GM18867 (cell line): ENCODE measurements at regions not wholly inside any gene's neighbourhood (a gene's known extent, or its start where the extent isn't known, plus 50 kb on each side); places are given as distances from the start of the nearest gene placed in this dataset.
"Not testable (repeated sequence)": the region's sequence is repeated elsewhere in the genome, so short reads cannot be mapped to it uniquely, and the experiment has no call there.

ENCODE experiments used
- ATAC-seq: cut with Tn5 transposase; IDR thresholded peaks from one replicate; pipeline ENCODE4 v1.9.1; 2021; ENCODE audit warnings: mild to moderate bottlenecking, moderate library complexity; ENCODE audit not compliant: unreplicated experiment

- ATAC-seq: no peak
These were observed 375.5 kb upstream of the SLITRK5 start for GRCh38 chr13:87295636-87296035.

- ATAC-seq: no peak
These were observed 369.1 kb upstream of the SLITRK5 start for GRCh38 chr13:87302034-87302433.

GRCh38 chr13:87302931-87303330, 368.2 kb upstream of the SLITRK5 start:
- ATAC-seq: no peak

GRCh38 chr13:87311165-87311564, 360.0 kb upstream of the SLITRK5 start:
- ATAC-seq: no peak

DNA sequence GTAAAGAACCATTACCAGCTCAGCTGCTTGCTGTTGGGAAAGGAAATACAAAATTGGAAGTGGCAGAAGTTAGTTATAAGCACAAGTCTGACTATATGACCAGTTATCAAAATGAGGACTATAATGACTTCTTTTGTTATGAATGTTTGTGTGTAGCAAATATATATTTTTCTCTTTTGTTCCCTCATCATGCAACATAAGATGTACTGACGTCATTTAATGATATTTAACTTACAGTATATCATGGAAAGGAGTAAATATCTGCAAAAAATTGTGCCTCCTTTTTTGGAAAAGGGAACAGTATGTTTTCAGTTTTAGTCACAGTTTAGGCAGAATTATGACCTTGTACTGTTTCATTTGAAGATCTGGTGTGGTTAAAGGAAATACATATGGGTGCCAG, 356.3 kb upstream of the SLITRK5 start:
- ATAC-seq: no peak

DNA sequence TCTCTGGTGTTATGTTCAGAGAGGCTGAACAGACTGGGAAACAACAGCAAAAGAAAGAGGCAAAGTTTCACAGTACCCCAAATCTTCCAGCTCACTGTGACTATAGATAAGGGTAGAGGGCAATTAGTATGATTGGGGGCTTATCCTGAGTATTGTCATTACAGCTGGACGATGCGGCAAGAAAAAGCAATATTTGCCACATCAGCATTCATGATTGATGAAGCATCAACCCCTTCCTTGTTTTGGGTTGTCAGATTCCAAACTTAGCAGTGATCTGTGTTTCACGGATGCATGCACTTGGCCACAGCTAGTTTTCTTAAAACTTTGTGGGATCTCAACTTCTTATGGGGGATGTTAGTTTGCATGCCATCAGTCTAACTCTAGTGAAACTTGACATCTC, 348.8 kb upstream of the SLITRK5 start:
- ATAC-seq: no peak

DNA sequence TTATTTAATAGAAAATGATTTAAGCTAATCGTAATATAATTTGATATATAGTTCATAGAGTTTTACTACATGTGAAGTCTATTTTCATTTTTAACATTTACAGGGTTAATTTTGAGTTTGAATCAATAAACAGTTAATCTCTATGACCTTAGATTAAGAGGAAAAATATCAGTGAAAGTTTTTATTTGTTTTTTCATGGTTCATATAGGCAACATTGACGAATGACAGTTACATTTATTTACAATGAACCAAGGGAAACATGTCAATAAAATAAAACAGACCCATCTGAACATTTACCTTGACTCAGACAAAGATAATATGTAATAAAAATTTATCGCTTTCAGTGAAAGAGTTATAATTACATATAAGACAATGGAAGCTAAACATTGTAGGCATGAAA, 346.6 kb upstream of the SLITRK5 start:
- ATAC-seq: no peak

GRCh38 chr13:87331178-87331577, 340.0 kb upstream of the SLITRK5 start:
- no peak for ATAC-seq

- no peak for ATAC-seq
These were observed 337.6 kb upstream of the SLITRK5 start for GRCh38 chr13:87333599-87333998.

GRCh38 chr13:87334176-87334575, 337.0 kb upstream of the SLITRK5 start:
- ATAC-seq: no peak

- ATAC-seq: not testable (repeated sequence)
These were observed 334.8 kb upstream of the SLITRK5 start for GRCh38 chr13:87336346-87336889.

GRCh38 chr13:87344176-87344575, 327.0 kb upstream of the SLITRK5 start:
- ATAC-seq: no peak

GRCh38 chr13:87355451-87355850, 315.7 kb upstream of the SLITRK5 start:
- no peak for ATAC-seq

GRCh38 chr13:87356314-87356713, 314.9 kb upstream of the SLITRK5 start:
- no peak for ATAC-seq

GRCh38 chr13:87358319-87358718, 312.9 kb upstream of the SLITRK5 start:
- ATAC-seq: no peak

GRCh38 chr13:87361216-87361615, 310.0 kb upstream of the SLITRK5 start:
- ATAC-seq: no peak

GRCh38 chr13:87368639-87369038, 302.5 kb upstream of the SLITRK5 start:
- ATAC-seq: no peak

GRCh38 chr13:87376081-87376480, 295.1 kb upstream of the SLITRK5 start:
- ATAC-seq: no peak

DNA sequence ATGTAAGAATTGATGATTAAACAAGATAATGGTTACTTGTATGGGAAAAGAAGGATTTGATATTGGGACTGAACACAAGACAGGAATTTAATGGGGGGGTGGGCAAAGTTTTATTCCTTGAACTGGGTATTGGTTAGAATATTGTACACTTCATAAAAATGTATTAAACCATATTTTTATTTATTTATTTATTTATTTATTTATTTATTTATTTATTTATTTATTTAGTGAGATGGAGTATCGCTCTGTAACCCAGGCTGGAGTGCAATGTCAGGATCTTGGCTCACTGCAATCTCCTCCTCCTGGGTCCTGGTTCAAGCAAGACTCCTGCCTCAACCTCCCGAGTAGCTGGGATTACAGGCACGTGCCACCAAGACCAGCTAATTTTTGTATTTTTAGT, 287.1 kb upstream of the SLITRK5 start:
- ATAC-seq: no peak

DNA sequence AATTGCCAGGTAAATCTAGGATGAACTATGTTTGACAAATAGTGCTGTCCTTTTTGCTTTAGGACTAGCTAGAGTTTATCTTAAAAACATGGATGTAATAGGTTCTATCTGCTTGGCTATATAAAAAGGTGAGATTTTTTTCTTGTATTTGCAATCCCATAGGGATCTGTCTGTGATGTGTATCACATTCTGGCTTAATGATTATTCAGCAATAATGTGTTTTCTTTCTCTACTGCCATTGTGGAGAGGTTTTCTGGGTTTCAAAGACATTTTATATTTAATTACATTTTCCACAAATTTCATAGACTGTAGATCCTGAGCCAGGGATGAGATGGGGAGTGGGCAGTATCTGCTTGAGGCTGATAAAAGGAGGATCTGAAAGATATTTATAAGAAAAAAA, 277.8 kb upstream of the SLITRK5 start:
- no peak for ATAC-seq

GRCh38 chr13:87398047-87398446, 273.1 kb upstream of the SLITRK5 start:
- no peak for ATAC-seq

- ATAC-seq: no peak
These were observed 267.3 kb upstream of the SLITRK5 start for GRCh38 chr13:87403748-87404432.

GRCh38 chr13:87426742-87427141, 244.4 kb upstream of the SLITRK5 start:
- ATAC-seq: no peak
